Vagina (tissue), 2 donors: ENCODE measurements at regions not wholly inside any gene's neighbourhood (a gene's known extent, or its start where the extent isn't known, plus 50 kb on each side); places are given as distances from the start of the nearest gene placed in this dataset.

Experiments
- DNase-seq, 2 donors: peaks; one replicate each; pipeline ENCODE4 v3.0.0-alpha.2; 2017; ENCODE audit errors: extremely low spot score in 2 of 2
- H3K27ac ChIP-seq: fragments of 200-600 bp; sonication (generic); one replicate; pipeline ENCODE4 v1.5.1; 2019
- H3K27me3 ChIP-seq: fragments of 200-600 bp; sonication (generic); one replicate; pipeline ENCODE4 v1.5.1; 2019
- H3K36me3 ChIP-seq, 2 donors: fragments of 200-600 bp; sonication (generic); one replicate each; pipeline ENCODE4 v1.5.1; 2017 to 2019
- H3K4me1 ChIP-seq: fragments of 200-600 bp; sonication (generic); one replicate; pipeline ENCODE4 v1.5.1; 2019
- H3K4me3 ChIP-seq, 2 donors: fragments of 200-600 bp; sonication (generic); 1 replicate in 1 of 2; 2 replicates in 1 of 2; pipeline ENCODE4 v1.5.1; 2016 to 2019
- H3K9me3 ChIP-seq: fragments of 200-600 bp; sonication (generic); one replicate; pipeline ENCODE4 v1.5.1; 2019
- CTCF ChIP-seq, 3 experiments: fragments of 450-650 bp in 2 of 3; fragments of 200-600 bp in 1 of 3; sonication (generic) in 1 of 3; IDR thresholded peaks; one replicate each; pipeline ENCODE4 v1.5.1; 2017 to 2019; ENCODE audit warnings: antibody characterized with exemption in 3 of 3, mild to moderate bottlenecking in 2 of 3, moderate library complexity in 2 of 3
- POLR2A ChIP-seq, 2 donors: fragments of 450-650 bp; IDR thresholded peaks; one replicate each; pipeline ENCODE4 v1.6.1; 2017; ENCODE audit warnings: antibody characterized with exemption in 2 of 2, mild to moderate bottlenecking in 2 of 2, moderate library complexity in 2 of 2
- POLR2AphosphoS5 ChIP-seq, 2 donors: sonication (generic); formaldehyde crosslinking; IDR thresholded peaks; one replicate each; pipeline ENCODE4 v1.9.0; 2017; ENCODE audit warnings: antibody characterized with exemption in 2 of 2, mild to moderate bottlenecking in 2 of 2, low read depth in 1 of 2; ENCODE audit not compliant: insufficient read depth in 1 of 2
- intact Hi-C: fragments of 100-400 bp; cut with DNase I; formaldehyde crosslinking; loops from one replicate; pipeline ENCODE4 v1.15.1; 2023

GRCh38 chr22:35138521-35138920 lies 72.6 kb downstream of the ISX start:
- Histone ChIP-seq H3K36me3 (no peaks in the 10 kb centered on the region), H3K27ac (no peak overlapping the region), H3K4me1 (no peaks in the 10 kb centered on the region), H3K4me3 (no peak overlapping the region), H3K9me3 (no peaks in the 10 kb centered on the region), H3K27me3 (no peaks in the 10 kb centered on the region)
- no peak for DNase-seq
- intact Hi-C loops: no loop called here
- no peak for TF ChIP-seq CTCF (IDR thresholded peaks at IDR 0.05)
- no peak for TF ChIP-seq POLR2AphosphoS5 (IDR thresholded peaks at IDR 0.05; ENCODE audit: insufficient read depth in 1 of 2, low read depth in 1 of 2)
- TF ChIP-seq POLR2A (IDR thresholded peaks at IDR 0.05): no peak

DNA sequence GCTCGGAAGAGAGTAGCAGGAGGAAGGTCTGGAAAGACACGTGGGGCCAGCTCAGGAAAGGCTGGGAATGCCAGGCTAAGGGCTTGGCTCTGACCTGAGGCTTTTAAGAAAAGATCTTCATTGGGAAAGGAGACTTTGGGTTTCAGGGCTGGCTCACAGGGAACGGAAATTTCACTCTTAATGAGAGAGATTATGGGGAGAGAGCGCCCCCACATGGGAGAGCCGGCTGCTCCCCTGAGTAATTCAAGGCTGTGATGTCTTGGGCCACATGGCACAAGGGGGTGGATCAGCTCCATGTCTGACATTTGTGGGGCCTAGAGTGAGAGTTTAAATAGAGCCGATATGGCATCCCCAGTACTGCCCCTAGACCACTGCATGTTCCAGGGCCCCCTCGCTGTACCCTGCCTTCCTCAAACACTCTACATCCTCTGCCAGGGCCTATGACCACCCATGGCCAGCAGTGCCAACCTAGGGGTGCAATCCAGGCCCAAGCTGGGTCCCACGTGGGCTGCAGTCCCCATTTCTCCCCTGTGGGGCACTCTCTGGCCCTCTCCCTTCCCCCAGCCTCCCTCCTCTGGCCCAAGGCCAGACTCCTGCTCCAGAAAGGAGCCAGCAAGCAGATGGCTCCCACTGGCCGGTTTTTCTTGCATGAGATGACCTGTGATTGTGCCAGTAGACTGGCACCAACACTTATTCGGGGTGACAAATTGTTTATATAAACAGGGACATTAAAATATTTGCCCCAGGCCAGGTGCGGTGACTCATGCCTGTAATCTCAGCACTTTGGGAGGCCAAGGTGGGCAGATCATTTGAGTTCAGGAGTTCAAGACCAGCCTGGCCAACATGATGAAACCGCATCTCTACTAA lies 75.2 kb downstream of the ISX start:
- no peak overlapping the region for H3K27ac ChIP-seq
- no peaks in the 10 kb centered on the region for H3K36me3 ChIP-seq
- no peak for DNase-seq
- no peak overlapping the region for H3K4me3 ChIP-seq
- H3K27me3 ChIP-seq: no peaks in the 10 kb centered on the region
- TF ChIP-seq POLR2AphosphoS5 (IDR thresholded peaks at IDR 0.05; ENCODE audit: insufficient read depth in 1 of 2, low read depth in 1 of 2) (no peak), CTCF (IDR thresholded peaks at IDR 0.05) (no peak), POLR2A (IDR thresholded peaks at IDR 0.05) (no peak)
- no peaks in the 10 kb centered on the region for H3K9me3 ChIP-seq
- intact Hi-C loops: no loop called here
- H3K4me1 ChIP-seq: no peaks in the 10 kb centered on the region

GRCh38 chr22:35148381-35148780 lies 82.4 kb downstream of the ISX start:
- H3K27ac ChIP-seq: no peak overlapping the region
- intact Hi-C loops: no loop called here
- H3K4me3 ChIP-seq: no peak overlapping the region
- no peaks in the 10 kb centered on the region for H3K27me3 ChIP-seq
- H3K9me3 ChIP-seq: no peaks in the 10 kb centered on the region
- TF ChIP-seq POLR2A (IDR thresholded peaks at IDR 0.05) (no peak), POLR2AphosphoS5 (IDR thresholded peaks at IDR 0.05; ENCODE audit: insufficient read depth in 1 of 2, low read depth in 1 of 2) (no peak), CTCF (IDR thresholded peaks at IDR 0.05) (no peak)
- no peaks in the 10 kb centered on the region for H3K36me3 ChIP-seq
- no peaks in the 10 kb centered on the region for H3K4me1 ChIP-seq
- no peak for DNase-seq

DNA sequence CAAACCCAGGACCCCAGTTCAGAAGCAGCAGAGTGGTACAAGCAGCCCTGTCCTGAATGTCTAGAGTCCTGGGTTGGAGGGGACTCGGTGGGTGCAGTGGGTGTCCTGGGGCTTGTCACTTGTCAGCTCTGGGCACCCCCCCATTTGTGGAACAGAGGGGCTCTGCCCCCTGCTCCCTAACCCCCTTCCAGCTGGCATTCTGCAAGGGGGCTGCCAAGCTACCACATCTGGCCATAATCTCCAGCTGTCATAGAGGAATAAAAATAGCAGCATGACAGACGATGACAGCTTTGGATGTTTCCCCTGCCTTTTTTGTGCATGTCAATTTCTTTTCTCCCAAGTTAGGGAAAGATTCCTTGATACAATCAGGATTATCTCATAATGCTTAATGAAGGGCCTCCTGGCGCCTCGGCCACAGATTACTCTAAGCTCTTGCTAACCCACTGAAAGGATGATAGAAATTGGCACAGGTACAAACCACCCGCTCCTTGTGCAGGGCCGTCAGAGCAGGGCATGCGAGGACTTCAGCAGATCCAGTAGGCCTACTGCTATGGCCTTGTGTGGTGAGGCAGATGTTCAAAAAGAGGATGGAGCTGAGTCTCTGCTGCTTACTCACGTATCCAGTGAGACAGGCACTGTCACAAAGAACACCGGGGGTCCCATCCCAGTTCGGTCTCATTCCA lies 83.0 kb downstream of the ISX start:
- DNase-seq: no peak
- no peaks in the 10 kb centered on the region for H3K9me3 ChIP-seq
- H3K36me3 ChIP-seq: no peaks in the 10 kb centered on the region
- no peak overlapping the region for H3K27ac ChIP-seq
- H3K27me3 ChIP-seq: no peaks in the 10 kb centered on the region
- no peaks in the 10 kb centered on the region for H3K4me1 ChIP-seq
- TF ChIP-seq CTCF (IDR thresholded peaks at IDR 0.05) (no peak), POLR2AphosphoS5 (IDR thresholded peaks at IDR 0.05; ENCODE audit: insufficient read depth in 1 of 2, low read depth in 1 of 2) (no peak), POLR2A (IDR thresholded peaks at IDR 0.05) (no peak)
- H3K4me3 ChIP-seq: no peak overlapping the region
- intact Hi-C loops: no loop called here
